ENCODE measurements at regions not wholly inside any gene's neighbourhood (a gene's known extent, or its start where the extent isn't known, plus 50 kb on each side); places are given as distances from the start of the nearest gene placed in this dataset.

- no peaks in the 10 kb centered on the region for H3K27me3 ChIP-seq (ENCODE audit: insufficient read depth)
- H3K4me2 ChIP-seq: no peak overlapping the region
- 14% methylated on average over 1 of the region's 1 CpG for WGBS (ENCODE audit: low lambda C conversion rate)
- no peak overlapping the region for H3K4me3 ChIP-seq (ENCODE audit: low read depth in 2 of 2, low read length in 1 of 2)
- H4K20me1 ChIP-seq (ENCODE audit: insufficient read depth): no peaks in the 10 kb centered on the region
- no peak for DNase-seq
- no peak overlapping the region for H2AFZ ChIP-seq (ENCODE audit: low read depth)
- H3K27ac ChIP-seq (ENCODE audit: low read depth in 2 of 2, low read length in 1 of 2): no peak overlapping the region
- no peaks in the 10 kb centered on the region for H3K36me3 ChIP-seq (replicated peaks in 1 of 2; ENCODE audit: control insufficient read depth in 1 of 2, insufficient read depth in 2 of 2, low read length in 1 of 2)
- ChIA-PET CTCF (no interaction called here), POLR2A (no interaction called here)
- TF ChIP-seq TCF12 (IDR thresholded peaks at IDR 0.05) (no peak), NFIC (IDR thresholded peaks at IDR 0.05; ENCODE audit: borderline replicate concordance) (no peak), TAF1 (IDR thresholded peaks at IDR 0.05; ENCODE audit: borderline replicate concordance, low read depth, low read length) (no peak), CHD2 (IDR thresholded peaks at IDR 0.05; ENCODE audit: low read length, partially characterized antibody) (no peak), GABPA (IDR thresholded peaks at IDR 0.05; ENCODE audit: low read depth) (no peak), REST (IDR thresholded peaks at IDR 0.05; ENCODE audit: low read depth, low read length) (no peak), CTCF (IDR thresholded peaks at IDR 0.05) (no peak), ELF1 (IDR thresholded peaks at IDR 0.05) (no peak), EP300 (IDR thresholded peaks at IDR 0.05; ENCODE audit: borderline replicate concordance in 1 of 2, low read depth in 1 of 2, low read length in 1 of 2) (no peak), JUND (IDR thresholded peaks at IDR 0.05) (no peak), SIN3A (IDR thresholded peaks at IDR 0.05; ENCODE audit: borderline replicate concordance, low read depth, low read length) (no peak), EZH2phosphoT487 (IDR thresholded peaks at IDR 0.05; ENCODE audit: borderline replicate concordance, low read depth) (no peak), FOSL2 (IDR thresholded peaks at IDR 0.05; ENCODE audit: borderline replicate concordance, low read depth) (no peak), MEF2A (IDR thresholded peaks at IDR 0.05; ENCODE audit: borderline replicate concordance, low read depth) (no peak)
- no peaks in the 10 kb centered on the region for H3F3A ChIP-seq (replicated peaks; ENCODE audit: insufficient read depth)
- H3K9ac ChIP-seq: no peak overlapping the region
- H3K4me1 ChIP-seq (ENCODE audit: control insufficient read depth in 1 of 2, insufficient read depth in 2 of 2, low read depth in 1 of 2, low read length in 1 of 2): no peaks in the 10 kb centered on the region
- H3K9me3 ChIP-seq: no peaks in the 10 kb centered on the region
- H3K79me2 ChIP-seq (ENCODE audit: insufficient read depth): no peaks in the 10 kb centered on the region
- no peaks in the 10 kb centered on the region for H3K9me2 ChIP-seq
Observed at GRCh38 chr3:161657786-161658185, 161.2 kb downstream of the OTOL1 start.

- DNase-seq: no peak
- CTCF ChIA-PET: no interaction called here
- Histone ChIP-seq H3K27ac (ENCODE audit: low read depth in 2 of 2, low read length in 1 of 2) (no peak overlapping the region), H2AFZ (ENCODE audit: low read depth) (no peak overlapping the region), H3K9ac (no peak overlapping the region), H4K20me1 (ENCODE audit: insufficient read depth) (no peaks in the 10 kb centered on the region), H3K4me2 (no peak overlapping the region), H3K36me3 (replicated peaks in 1 of 2; ENCODE audit: control insufficient read depth in 1 of 2, insufficient read depth in 2 of 2, low read length in 1 of 2) (no peaks in the 10 kb centered on the region), H3F3A (replicated peaks; ENCODE audit: insufficient read depth) (no peaks in the 10 kb centered on the region), H3K9me3 (no peaks in the 10 kb centered on the region; the same call in 1 of the 2 replicates), H3K4me3 (ENCODE audit: low read depth in 2 of 2, low read length in 1 of 2) (no peak overlapping the region), H3K4me1 (ENCODE audit: control insufficient read depth in 1 of 2, insufficient read depth in 2 of 2, low read depth in 1 of 2, low read length in 1 of 2) (no peaks in the 10 kb centered on the region; a peak in 1 of 4 replicates), H3K9me2 (no peaks in the 10 kb centered on the region), H3K27me3 (ENCODE audit: insufficient read depth) (no peaks in the 10 kb centered on the region), H3K79me2 (ENCODE audit: insufficient read depth) (no peaks in the 10 kb centered on the region)
- WGBS (ENCODE audit: low lambda C conversion rate): 30% methylated on average over 2 of the region's 2 CpGs
- POLR2A ChIA-PET: no interaction called here
- no peak for TF ChIP-seq FOSL2 (IDR thresholded peaks at IDR 0.05; ENCODE audit: borderline replicate concordance, low read depth)
- TF ChIP-seq, protein P1, sequence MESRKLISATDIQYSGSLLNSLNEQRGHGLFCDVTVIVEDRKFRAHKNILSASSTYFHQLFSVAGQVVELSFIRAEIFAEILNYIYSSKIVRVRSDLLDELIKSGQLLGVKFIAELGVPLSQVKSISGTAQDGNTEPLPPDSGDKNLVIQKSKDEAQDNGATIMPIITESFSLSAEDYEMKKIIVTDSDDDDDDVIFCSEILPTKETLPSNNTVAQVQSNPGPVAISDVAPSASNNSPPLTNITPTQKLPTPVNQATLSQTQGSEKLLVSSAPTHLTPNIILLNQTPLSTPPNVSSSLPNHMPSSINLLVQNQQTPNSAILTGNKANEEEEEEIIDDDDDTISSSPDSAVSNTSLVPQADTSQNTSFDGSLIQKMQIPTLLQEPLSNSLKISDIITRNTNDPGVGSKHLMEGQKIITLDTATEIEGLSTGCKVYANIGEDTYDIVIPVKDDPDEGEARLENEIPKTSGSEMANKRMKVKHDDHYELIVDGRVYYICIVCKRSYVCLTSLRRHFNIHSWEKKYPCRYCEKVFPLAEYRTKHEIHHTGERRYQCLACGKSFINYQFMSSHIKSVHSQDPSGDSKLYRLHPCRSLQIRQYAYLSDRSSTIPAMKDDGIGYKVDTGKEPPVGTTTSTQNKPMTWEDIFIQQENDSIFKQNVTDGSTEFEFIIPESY (IDR thresholded peaks at IDR 0.05; ENCODE audit: borderline replicate concordance, low read depth): no peak
- TF ChIP-seq SIN3A (IDR thresholded peaks at IDR 0.05; ENCODE audit: borderline replicate concordance, low read depth, low read length): no peak
- TF ChIP-seq EZH2phosphoT487 (IDR thresholded peaks at IDR 0.05; ENCODE audit: borderline replicate concordance, low read depth): no peak
- TF ChIP-seq, protein P2, sequence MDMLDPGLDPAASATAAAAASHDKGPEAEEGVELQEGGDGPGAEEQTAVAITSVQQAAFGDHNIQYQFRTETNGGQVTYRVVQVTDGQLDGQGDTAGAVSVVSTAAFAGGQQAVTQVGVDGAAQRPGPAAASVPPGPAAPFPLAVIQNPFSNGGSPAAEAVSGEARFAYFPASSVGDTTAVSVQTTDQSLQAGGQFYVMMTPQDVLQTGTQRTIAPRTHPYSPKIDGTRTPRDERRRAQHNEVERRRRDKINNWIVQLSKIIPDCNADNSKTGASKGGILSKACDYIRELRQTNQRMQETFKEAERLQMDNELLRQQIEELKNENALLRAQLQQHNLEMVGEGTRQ (IDR thresholded peaks at IDR 0.05; ENCODE audit: borderline replicate concordance, low read depth, low read length): no peak
- TF ChIP-seq YY1 (IDR thresholded peaks at IDR 0.05; ENCODE audit: low read depth): no peak
- no peak for TF ChIP-seq GATA2 (CRISPR knock-in tag; IDR thresholded peaks at IDR 0.05)
- no peak for TF ChIP-seq TAF1 (IDR thresholded peaks at IDR 0.05; ENCODE audit: borderline replicate concordance, low read depth, low read length)
- TF ChIP-seq JUND (IDR thresholded peaks at IDR 0.05): no peak
- TF ChIP-seq, protein P3, sequence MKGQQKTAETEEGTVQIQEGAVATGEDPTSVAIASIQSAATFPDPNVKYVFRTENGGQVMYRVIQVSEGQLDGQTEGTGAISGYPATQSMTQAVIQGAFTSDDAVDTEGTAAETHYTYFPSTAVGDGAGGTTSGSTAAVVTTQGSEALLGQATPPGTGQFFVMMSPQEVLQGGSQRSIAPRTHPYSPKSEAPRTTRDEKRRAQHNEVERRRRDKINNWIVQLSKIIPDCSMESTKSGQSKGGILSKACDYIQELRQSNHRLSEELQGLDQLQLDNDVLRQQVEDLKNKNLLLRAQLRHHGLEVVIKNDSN (IDR thresholded peaks at IDR 0.05; ENCODE audit: borderline replicate concordance, low read depth): no peak
- TF ChIP-seq GABPA (IDR thresholded peaks at IDR 0.05; ENCODE audit: low read depth): no peak
Observed at GRCh38 chr3:161671141-161671540, 174.5 kb downstream of the OTOL1 start.
